HTR-8/SVneo (cell line): ENCODE measurements at regions not wholly inside any gene's neighbourhood (a gene's known extent, or its start where the extent isn't known, plus 50 kb on each side); places are given as distances from the start of the nearest gene placed in this dataset.
A peak's percentile ranks its signal among the peaks of the same experiment; 100 is the strongest.

ENCODE experiments used
- DNase-seq: peaks from one replicate; pipeline ENCODE4 v3.0.0; 2011; ENCODE audit warnings: low spot score, mixed read lengths; ENCODE audit not compliant: insufficient read length
- FAIRE-seq: peaks from 2 replicates; lab custom pipeline; 2011; peaks lifted over from hg19 to GRCh38; lab: Jason Lieb, UNC

GRCh38 chr3:194767446-194768207, 81.9 kb downstream of the FAM43A start:
- FAIRE-seq (no peak), DNase-seq (no peak)

GRCh38 chr3:194768586-194768985, 82.9 kb downstream of the FAM43A start:
- FAIRE-seq (no peak), DNase-seq (no peak)

DNA sequence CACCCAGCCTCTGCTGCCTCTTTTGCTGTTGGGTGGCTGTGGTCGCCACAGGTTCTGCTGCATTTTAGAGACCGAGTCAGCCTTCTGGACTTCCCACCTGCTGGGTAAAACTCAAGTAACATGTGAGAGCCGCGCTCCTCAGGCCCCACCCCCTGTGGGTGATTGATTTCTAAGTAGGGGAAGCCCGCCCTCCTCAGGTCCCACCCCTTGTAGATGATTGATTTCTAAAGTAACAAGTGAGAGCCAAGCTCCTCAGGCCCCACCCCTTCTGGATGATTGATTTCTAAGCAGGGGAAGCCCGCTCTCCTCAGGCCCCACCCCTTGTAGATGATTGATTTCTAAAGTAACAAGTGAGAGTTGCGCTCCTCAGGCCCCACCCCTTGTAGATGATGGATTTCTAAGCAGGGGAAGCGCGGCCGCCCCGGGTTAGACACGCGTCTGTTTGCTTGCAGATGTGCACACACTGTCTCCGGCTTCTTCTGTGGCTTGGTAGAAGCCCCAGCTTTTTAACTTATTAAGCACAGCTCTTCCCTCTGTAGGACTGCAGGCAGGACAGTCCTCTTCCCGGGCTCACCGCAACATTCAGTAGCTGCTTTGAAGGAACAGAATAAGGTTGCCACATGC, 83.4 kb downstream of the FAM43A start:
- FAIRE-seq, result peak; percentile 94
- peak; percentile 93 for DNase-seq

DNA sequence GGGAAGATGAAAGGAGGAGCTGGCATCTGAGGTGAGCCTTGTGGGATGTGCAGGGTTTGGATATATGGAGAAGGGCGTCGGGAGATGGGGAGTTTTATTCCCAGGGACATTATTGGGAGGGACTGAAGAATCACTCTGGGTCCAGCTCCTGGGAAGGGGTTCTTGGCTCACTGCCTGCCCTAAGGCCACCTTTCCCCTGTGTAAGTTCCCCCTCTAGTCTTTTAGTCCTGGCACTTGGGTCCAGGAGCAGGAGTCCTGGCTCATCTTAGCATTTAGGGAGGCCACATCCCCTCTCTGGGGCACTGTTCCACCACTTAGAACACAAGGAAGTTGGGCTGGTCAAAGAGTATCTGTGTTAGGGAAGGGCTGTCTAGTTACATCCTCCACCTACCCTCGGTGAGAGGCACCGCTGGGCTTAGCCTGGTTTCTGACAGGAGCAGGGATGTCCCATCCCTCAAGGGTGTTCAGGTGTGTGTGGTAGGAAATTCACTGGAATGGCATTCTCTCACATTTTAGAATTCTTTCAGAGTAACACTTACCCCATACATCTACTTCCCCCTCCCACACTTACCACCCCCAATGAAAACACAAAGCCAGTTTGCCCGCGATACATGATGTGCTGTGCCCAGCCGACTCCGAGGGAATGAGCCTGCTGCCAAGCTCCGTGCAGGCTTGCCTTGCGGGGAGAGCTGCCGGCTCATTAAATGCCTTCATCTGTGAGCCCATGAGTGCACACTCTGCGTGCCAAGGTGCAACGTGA, 86.7 kb downstream of the FAM43A start:
- DNase-seq (no peak), FAIRE-seq (no peak)

- FAIRE-seq (no peak), DNase-seq (peak; percentile 38)
Observed at GRCh38 chr3:194773216-194773615, 87.5 kb downstream of the FAM43A start.

DNA sequence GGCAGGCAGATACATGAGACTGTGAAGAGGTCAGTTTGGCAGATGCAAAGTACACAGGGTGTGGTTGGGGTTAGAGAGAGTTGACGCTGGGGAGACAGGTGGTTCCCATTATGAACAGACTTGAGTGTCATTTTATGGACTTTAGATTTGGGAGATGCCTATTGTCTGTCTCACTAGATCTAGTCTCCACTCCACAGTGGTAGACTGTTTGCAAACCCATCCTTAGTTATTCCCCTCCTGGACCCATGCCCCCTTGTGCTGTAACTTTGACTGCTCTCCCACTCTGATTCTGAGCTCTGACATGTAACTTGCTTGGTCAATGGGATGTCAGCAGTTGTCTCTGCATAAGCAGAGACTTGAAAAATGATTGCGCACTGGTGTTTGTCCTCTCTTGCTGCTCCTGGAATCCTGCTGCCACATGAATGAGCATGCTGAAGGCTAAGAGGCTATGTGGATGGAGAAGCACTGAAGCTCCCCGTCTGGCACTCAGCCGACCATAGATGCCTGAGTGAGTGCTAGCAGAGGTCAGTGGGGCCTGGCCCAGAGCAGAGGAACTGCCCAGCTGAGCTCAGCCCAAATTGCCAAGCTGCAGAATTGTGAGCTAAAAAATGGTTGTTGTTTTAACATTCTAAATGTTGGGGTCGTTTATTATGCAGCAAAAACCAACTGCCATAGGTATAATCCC, 88.2 kb downstream of the FAM43A start:
- DNase-seq (no peak), FAIRE-seq (no peak)

DNA sequence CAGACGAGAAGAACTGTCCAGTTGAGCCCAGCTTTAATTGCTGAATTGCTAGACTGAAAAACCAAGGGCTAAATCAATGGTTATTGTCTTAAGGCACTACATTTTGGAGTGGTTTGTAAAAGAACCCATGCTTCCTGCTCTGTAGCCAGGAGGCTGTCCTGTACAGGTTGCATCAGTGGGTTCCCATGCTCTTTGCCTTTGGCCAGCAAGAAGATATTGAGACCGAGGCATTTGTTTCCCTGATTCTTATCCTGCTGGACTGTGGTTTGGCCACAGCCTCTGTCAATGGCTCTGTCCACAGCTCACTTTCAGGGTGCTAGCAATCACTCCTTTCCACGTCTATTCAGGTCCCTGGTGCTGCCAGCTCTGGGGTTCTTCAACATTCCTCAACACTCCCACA, 89.6 kb downstream of the FAM43A start:
- no peak for DNase-seq
- FAIRE-seq, result no peak

GRCh38 chr3:194775731-194776130, 90.0 kb downstream of the FAM43A start:
- DNase-seq, result no peak
- FAIRE-seq, result no peak

DNA sequence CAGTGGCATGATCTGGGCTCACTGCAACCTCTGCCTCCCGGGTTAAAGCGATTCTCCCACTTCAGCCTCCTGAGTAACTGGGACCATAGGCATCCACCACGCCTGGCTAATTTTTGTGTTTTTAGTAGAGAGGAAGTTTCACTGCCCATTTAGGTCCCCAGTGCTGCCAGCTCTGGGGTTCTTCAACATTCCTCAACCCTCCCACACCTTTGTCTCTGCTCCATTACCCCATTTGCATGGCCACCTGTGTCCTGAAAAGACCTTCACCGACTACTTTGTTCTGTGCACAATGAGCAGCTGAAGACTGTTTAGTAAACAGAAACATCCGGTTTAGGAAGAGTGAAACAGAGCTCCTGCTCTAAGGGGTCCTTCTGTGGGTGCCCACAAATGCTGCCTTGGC, 92.0 kb downstream of the FAM43A start:
- DNase-seq (no peak), FAIRE-seq (no peak)

- no peak for DNase-seq
- FAIRE-seq, result peak; percentile 9
Observed at GRCh38 chr3:194779729-194780224, 94.1 kb downstream of the FAM43A start.

DNA sequence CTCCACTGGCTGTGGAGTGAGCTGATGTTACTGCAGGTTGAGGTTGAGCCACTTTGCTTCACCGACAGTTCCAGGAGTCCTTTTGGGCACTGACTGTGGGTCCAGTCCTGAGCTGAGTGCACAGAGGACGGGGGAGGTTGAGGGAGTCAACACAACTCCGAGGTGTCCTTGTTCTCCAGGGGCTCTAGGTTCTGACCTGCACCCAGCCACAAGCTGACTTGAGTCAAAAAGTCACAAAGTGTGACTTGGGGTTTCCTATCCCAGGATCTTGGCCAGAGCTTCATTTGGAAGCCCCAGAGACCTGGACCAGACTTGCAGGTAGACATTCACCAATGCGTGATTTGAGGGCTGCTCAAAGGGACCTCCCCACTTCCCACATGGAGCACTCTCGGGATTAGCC, 95.0 kb downstream of the FAM43A start:
- FAIRE-seq (no peak), DNase-seq (no peak)

- FAIRE-seq, result no peak
- DNase-seq, result no peak
Observed at GRCh38 chr3:194781617-194782016, 95.9 kb downstream of the FAM43A start.

- DNase-seq, result no peak
- no peak for FAIRE-seq
Observed at GRCh38 chr3:194782698-194783404, 97.2 kb downstream of the FAM43A start.

DNA sequence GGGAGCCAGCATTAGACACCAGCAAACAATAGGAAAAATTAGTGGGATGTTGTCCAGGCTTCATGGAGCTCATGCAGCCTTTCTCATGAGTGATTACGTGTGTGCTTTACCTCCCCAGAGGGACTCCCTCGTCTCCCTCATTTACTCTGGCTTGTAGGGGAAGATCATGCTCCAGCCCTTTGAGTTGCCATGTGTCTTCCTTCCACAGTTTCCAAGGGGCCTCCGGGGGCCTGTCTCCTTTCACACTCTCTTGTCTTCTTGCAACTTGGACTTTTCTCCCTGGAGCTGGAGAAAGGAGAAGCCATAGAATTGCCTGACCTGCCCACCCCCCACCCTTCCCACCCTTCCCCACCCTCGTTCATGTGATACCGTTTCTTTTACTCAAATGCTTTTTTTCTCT, 98.7 kb downstream of the FAM43A start:
- FAIRE-seq, result no peak
- no peak for DNase-seq

- FAIRE-seq, result no peak
- no peak for DNase-seq
Observed at GRCh38 chr3:194785315-194785714, 99.6 kb downstream of the FAM43A start.

DNA sequence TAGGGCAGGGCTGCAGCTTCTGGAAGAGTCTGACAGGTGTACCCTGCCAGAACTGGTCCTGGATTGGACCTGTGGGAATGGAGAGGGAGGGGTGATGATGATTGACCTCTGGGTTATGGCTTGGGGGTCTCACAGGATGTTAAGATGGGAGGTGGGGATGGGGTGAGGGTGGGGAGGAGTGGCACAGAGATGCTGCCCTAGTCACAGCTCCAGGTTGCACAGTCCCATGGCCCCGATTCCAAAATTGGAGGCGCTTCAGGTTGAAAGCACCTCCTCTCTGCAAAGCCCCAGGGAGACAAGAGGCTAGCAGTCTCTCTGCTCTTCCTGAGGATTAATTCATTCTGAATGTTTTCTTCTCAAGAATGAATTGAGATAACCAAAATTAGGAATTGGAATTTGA, 101.4 kb downstream of the FAM43A start:
- no peak for DNase-seq
- no peak for FAIRE-seq

DNA sequence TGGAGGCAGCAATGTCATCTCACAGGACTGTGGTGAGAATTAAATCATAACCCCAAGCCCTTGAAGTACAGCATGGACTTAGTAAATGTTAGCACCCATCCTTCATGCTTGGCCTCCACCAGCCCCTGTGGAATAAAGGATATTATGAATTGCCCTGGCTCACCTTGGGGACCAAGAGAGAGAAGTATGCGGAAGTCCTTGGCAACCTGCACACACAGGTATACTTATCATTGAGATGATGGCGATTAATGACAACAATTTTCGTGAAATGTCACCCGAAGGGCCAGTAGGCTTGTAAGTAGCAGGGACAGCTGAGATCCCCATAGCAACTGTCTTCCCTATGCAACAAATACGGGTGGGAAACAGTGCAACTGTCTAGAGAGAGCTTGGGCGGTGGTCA, 102.0 kb downstream of the FAM43A start:
- DNase-seq (no peak), FAIRE-seq (no peak)

DNA sequence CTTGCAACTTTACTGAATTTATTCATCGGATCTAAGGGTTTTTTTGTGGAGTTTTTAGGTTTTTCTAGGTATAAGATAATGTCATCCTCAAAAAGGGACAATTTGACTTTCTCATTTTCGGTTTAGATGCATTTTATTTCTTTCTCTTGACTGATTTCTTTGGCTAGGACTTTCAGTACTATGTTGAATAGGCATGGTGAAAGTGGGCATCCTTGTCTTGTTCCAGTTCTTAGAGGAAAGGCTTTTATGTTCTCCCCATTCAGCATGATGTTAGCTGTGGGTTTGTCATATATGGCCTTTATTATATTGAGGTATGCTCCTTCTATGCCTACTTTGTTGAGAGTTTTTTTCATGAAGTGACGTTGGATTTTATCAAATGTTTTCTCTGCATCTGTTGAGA, 106.7 kb downstream of the FAM43A start:
- FAIRE-seq, result no peak
- no peak for DNase-seq

DNA sequence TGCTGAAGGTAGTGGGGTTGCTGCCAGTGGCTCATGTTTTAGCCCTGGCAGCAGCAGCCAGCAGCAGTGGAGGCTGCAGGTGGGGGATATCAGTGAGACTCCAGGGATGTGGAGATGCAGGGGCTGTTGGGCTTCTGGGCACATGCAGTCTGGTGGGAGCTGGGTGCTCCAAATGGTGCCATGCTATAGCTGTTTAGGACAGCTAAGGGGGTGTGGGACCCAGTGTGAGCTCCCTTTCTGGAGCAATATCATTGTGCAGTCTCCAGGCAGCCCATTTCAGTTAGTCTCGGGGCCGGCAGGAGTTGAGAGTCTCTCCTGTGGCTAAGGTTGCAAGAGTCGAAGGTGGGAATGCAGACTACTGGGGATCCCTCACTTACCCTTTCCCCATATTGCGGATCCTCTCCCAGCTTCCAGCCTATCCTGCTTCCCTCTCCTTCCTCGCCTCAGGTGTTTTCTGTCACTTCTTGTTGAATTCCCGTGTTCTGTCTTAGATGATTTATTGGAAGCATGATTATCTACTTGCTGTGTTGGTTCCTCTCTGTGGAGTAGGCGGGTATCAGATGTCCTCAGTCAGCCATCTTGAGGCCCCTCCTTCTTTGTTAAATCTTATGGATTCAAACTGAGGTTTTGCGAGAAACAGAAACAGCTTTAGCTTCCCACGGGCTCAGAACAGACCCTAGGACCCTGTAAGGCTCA, 112.0 kb downstream of the FAM43A start:
- no peak for FAIRE-seq
- DNase-seq, result no peak
